ENCODE measurements at regions not wholly inside any gene's neighbourhood (a gene's known extent, or its start where the extent isn't known, plus 50 kb on each side); places are given as distances from the start of the nearest gene placed in this dataset.
A peak's percentile ranks its signal among the peaks of the same experiment; 100 is the strongest.

DNA sequence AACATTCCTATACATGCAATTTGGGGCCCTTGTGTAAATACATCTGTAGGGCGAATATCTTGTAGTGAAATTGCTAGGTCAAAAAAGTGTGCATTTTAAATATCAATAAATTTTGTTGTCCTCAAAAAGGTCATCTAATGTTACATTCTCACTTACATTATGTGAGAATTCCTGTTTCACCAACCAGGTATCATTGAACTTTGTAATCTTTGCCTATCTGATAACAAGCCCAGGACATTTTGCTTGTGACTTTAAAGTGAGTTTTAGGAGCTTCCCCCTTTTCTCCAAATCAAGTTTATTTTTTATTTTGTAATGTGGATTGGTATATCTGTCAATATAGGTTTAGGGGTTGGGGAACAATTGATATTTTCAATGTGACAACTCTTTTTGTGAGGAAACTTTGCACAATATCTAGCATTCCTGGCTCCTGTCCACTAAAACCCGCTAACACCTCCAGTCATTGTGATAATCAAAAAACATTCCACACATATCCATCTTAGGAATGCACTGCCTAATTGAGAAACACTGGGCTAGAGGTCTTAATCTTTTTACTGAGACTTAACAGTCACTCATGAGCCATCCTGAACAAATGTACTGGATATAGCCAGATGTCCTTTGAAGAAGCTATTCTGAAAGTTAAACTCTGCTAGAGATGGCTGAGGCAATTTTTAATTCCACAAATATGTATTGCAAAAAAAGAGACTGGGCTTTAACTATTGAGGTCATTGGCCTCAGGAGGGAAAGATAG is 72.5 kb upstream of the SLC1A1 start:
- no peaks in the 10 kb centered on the region for H3K36me3 ChIP-seq (ENCODE audit: control insufficient read depth, insufficient read depth, low read length)
- no peak overlapping the region for H3K4me3 ChIP-seq (ENCODE audit: low read length)
- 75% methylated on average over 1 of the region's 2 CpGs for WGBS (ENCODE audit: insufficient coverage, low lambda C conversion rate)
- H3K9me3 ChIP-seq (ENCODE audit: control insufficient read depth, low read depth, low read length): no peaks in the 10 kb centered on the region
- H3K4me1 ChIP-seq (ENCODE audit: control insufficient read depth, insufficient read depth, low read length): no peaks in the 10 kb centered on the region
- DNase-seq: no peak
- H3K27ac ChIP-seq (ENCODE audit: low read length): no peak overlapping the region
- no peaks in the 10 kb centered on the region for H3K27me3 ChIP-seq (ENCODE audit: control insufficient read depth, insufficient read depth, low read length)

- H3K4me3 ChIP-seq (ENCODE audit: low read length): no peak overlapping the region
- no peak overlapping the region for H3K27ac ChIP-seq (ENCODE audit: low read length)
- H3K4me1 ChIP-seq (ENCODE audit: control insufficient read depth, insufficient read depth, low read length): no peaks in the 10 kb centered on the region
- no peak for DNase-seq
- no peaks in the 10 kb centered on the region for H3K9me3 ChIP-seq (ENCODE audit: control insufficient read depth, low read depth, low read length)
- H3K27me3 ChIP-seq (ENCODE audit: control insufficient read depth, insufficient read depth, low read length): no peaks in the 10 kb centered on the region
- WGBS (ENCODE audit: insufficient coverage, low lambda C conversion rate): no CpG with 5 or more reads among the region's 1 CpG
- H3K36me3 ChIP-seq (ENCODE audit: control insufficient read depth, insufficient read depth, low read length): no peaks in the 10 kb centered on the region
Measured at GRCh38 chr9:4416467-4416866, 73.8 kb upstream of the SLC1A1 start.

DNA sequence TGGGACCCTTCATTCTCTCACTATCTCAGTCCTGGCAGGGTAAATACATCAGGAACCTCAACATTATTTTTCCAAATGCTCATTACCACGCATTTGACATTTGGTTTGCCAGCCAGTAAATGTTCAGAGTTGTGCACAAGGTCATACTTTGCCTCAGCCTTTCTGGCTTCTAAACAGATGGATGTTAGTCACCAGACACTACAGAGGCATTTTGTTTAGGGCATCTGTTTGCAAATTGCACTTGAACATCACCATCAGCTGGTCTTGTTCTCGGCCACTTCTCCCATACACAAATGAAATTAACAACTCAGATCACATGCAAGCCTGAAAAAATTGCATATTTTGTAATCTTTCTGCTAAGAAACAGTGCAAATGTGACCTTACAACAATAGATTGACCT is 75.0 kb upstream of the SLC1A1 start:
- no peaks in the 10 kb centered on the region for H3K27me3 ChIP-seq (ENCODE audit: control insufficient read depth, insufficient read depth, low read length)
- WGBS (ENCODE audit: insufficient coverage, low lambda C conversion rate): no CpG with 5 or more reads among the region's 2 CpGs

DNA sequence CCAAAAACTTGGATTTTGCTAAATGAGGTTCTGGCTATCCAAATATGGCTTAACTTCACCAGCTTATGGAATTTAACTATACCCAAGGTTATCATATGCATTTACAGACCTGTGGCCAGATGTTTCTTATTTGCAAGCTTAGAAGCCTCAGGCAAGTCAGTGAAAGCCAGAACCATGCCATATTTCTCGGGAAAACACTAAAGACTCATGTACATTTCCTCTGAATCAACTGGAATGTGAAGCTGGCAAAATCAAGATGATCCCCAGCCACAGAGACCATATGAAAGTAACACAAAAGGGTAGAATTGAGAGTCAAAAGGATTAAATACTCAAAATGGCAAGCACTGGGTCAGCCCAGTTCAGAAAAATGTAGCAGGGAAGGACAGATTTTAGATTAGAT is 76.4 kb upstream of the SLC1A1 start:
- no peak overlapping the region for H3K27ac ChIP-seq (ENCODE audit: low read length)
- DNase-seq: no peak
- no peaks in the 10 kb centered on the region for H3K9me3 ChIP-seq (ENCODE audit: control insufficient read depth, low read depth, low read length)
- no peaks in the 10 kb centered on the region for H3K36me3 ChIP-seq (ENCODE audit: control insufficient read depth, insufficient read depth, low read length)
- no peaks in the 10 kb centered on the region for H3K27me3 ChIP-seq (ENCODE audit: control insufficient read depth, insufficient read depth, low read length)
- no CpG with 5 or more reads among the region's 1 CpG for WGBS (ENCODE audit: insufficient coverage, low lambda C conversion rate)
- H3K4me3 ChIP-seq (ENCODE audit: low read length): no peak overlapping the region
- H3K4me1 ChIP-seq (ENCODE audit: control insufficient read depth, insufficient read depth, low read length): no peaks in the 10 kb centered on the region

More for the DNA sequence above, 75.0 kb upstream of the SLC1A1 start:
- no peak for DNase-seq
- no peaks in the 10 kb centered on the region for H3K36me3 ChIP-seq (ENCODE audit: control insufficient read depth, insufficient read depth, low read length)
- H3K27ac ChIP-seq (ENCODE audit: low read length): no peak overlapping the region
- no peaks in the 10 kb centered on the region for H3K4me1 ChIP-seq (ENCODE audit: control insufficient read depth, insufficient read depth, low read length)
- H3K4me3 ChIP-seq (ENCODE audit: low read length): no peak overlapping the region
- no peaks in the 10 kb centered on the region for H3K9me3 ChIP-seq (ENCODE audit: control insufficient read depth, low read depth, low read length)

- no peak overlapping the region for H3K4me3 ChIP-seq (ENCODE audit: low read length)
- H3K36me3 ChIP-seq (ENCODE audit: control insufficient read depth, insufficient read depth, low read length): no peaks in the 10 kb centered on the region
- H3K27ac ChIP-seq (ENCODE audit: low read length): no peak overlapping the region
- H3K4me1 ChIP-seq (ENCODE audit: control insufficient read depth, insufficient read depth, low read length): no peaks in the 10 kb centered on the region
- DNase-seq: no peak
- H3K27me3 ChIP-seq (ENCODE audit: control insufficient read depth, insufficient read depth, low read length): no peaks in the 10 kb centered on the region
- no peaks in the 10 kb centered on the region for H3K9me3 ChIP-seq (ENCODE audit: control insufficient read depth, low read depth, low read length)
- 50% methylated on average over 1 of the region's 3 CpGs for WGBS (ENCODE audit: insufficient coverage, low lambda C conversion rate)
Measured at GRCh38 chr9:4404156-4404555, 86.1 kb upstream of the SLC1A1 start.

DNA sequence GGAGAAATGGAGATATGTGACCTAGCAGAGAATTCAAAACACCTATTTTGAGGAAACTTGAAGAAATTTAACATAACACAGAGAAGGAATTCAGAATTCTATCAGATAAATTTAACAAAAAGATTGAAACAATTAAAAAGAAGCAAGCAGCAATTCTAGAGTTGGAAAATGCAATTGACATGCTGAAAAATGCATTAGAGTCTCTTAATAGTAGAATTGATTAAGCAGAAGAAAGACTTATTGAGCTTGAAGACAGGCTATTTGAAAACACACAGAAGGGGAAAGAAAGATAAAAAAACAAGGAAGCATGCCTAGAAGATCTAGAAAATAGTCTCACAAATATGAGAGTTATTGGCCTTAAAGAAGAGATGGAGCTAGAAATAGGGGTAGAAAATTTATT is 87.8 kb upstream of the SLC1A1 start:
- H3K9me3 ChIP-seq (ENCODE audit: control insufficient read depth, low read depth, low read length): no peaks in the 10 kb centered on the region
- no peak overlapping the region for H3K27ac ChIP-seq (ENCODE audit: low read length)
- H3K4me3 ChIP-seq (ENCODE audit: low read length): no peak overlapping the region
- H3K27me3 ChIP-seq (ENCODE audit: control insufficient read depth, insufficient read depth, low read length): no peaks in the 10 kb centered on the region
- H3K36me3 ChIP-seq (ENCODE audit: control insufficient read depth, insufficient read depth, low read length): no peaks in the 10 kb centered on the region
- DNase-seq: no peak
- H3K4me1 ChIP-seq (ENCODE audit: control insufficient read depth, insufficient read depth, low read length): no peaks in the 10 kb centered on the region

DNA sequence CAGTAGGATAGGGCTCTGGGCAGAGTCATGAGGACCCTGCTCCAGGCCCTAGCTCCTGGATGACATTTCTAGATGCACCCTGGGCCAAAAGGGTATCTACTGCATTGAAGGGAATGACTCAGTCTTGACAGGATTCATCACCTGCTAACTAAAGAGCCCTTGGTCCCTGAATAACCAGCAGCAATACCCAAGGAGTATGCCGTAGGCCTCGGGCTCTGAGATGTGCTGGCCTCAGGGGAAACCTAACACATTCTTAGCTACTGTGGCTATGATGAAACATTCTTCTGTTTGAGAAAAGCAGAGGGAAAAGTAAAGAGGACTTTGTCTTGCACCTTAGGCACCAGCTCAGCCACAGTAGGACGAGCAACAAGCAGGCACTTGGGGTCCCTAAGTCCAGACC is 89.5 kb upstream of the SLC1A1 start:
- DNase-seq: peak in 1 of 2 donors; percentile 16
- Histone ChIP-seq H3K36me3 (ENCODE audit: control insufficient read depth, insufficient read depth, low read length) (no peaks in the 10 kb centered on the region), H3K4me1 (ENCODE audit: control insufficient read depth, insufficient read depth, low read length) (no peaks in the 10 kb centered on the region), H3K4me3 (ENCODE audit: low read length) (no peak overlapping the region), H3K27ac (ENCODE audit: low read length) (no peak overlapping the region), H3K27me3 (ENCODE audit: control insufficient read depth, insufficient read depth, low read length) (no peaks in the 10 kb centered on the region), H3K9me3 (ENCODE audit: control insufficient read depth, low read depth, low read length) (no peaks in the 10 kb centered on the region)
- WGBS (ENCODE audit: insufficient coverage, low lambda C conversion rate): no CpG with 5 or more reads among the region's 3 CpGs

DNA sequence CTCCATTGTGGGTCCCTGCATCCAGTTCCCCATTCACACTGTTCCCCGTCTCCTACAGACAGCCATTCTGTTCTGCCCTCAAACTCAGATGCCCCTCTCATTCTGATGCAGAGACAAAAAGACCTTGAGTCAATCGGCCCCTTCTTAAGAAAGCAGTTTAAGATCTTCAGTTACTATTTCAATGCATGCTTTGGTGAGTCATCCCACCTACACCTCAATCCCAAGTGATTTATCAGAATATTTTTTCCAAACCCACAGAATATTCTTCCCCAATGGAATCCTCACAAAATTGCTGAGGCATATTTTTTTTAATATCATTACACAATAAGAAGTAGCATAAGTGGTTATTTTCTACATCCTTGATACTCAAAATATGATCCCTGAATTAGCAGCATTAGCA is 92.4 kb upstream of the SLC1A1 start:
- H3K27me3 ChIP-seq (ENCODE audit: control insufficient read depth, insufficient read depth, low read length): no peaks in the 10 kb centered on the region
- no peak overlapping the region for H3K27ac ChIP-seq (ENCODE audit: low read length)
- no peak for DNase-seq
- H3K4me1 ChIP-seq (ENCODE audit: control insufficient read depth, insufficient read depth, low read length): no peaks in the 10 kb centered on the region
- H3K36me3 ChIP-seq (ENCODE audit: control insufficient read depth, insufficient read depth, low read length): no peaks in the 10 kb centered on the region
- H3K4me3 ChIP-seq (ENCODE audit: low read length): no peak overlapping the region
- no peaks in the 10 kb centered on the region for H3K9me3 ChIP-seq (ENCODE audit: control insufficient read depth, low read depth, low read length)
- 92% methylated on average over 2 of the region's 2 CpGs for whole genome bisulfite sequencing (ENCODE audit: insufficient coverage, low lambda C conversion rate)

DNA sequence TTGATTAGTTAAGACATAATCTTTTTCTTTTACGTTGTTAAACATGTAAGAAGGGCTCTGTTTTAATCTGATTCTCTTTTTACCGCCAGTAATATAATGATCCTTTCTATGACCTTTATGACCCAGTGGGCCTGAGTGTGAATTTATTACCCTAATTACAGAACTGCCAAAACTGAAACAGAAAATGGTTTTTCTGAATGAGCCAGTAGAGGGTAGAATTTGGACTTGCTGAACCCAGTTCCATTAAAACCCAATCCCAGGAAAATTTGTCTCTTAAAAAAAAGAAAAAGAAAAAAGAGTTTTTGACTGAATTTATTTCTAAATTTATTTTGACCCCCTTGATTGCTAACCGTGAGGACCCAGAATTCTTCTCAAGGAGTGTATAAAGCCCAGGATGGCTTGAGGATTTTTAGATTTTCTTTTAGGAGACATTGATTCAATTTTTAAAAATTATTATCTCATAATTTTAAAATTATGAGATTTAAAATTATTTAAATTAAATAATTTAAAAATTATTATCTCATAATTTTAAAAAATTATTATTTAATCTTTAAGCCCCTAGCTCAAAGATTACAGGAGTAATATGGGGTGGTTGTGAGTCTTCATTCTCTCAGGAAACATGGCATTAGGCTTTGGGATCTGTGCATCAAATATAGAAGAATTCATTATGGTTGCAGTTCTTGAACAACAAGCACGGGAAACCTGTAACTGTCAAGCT is 94.1 kb upstream of the GLIS3 start:
- Histone ChIP-seq H3K4me1 (ENCODE audit: control insufficient read depth, insufficient read depth, low read length) (no peaks in the 10 kb centered on the region), H3K27me3 (ENCODE audit: control insufficient read depth, insufficient read depth, low read length) (no peaks in the 10 kb centered on the region), H3K4me3 (ENCODE audit: low read length) (no peak overlapping the region), H3K27ac (ENCODE audit: low read length) (no peak overlapping the region), H3K9me3 (ENCODE audit: control insufficient read depth, low read depth, low read length) (no peaks in the 10 kb centered on the region), H3K36me3 (ENCODE audit: control insufficient read depth, insufficient read depth, low read length) (no peaks in the 10 kb centered on the region)
- no peak for DNase-seq
- 72% methylated on average over 4 of the region's 4 CpGs for WGBS (ENCODE audit: insufficient coverage, low lambda C conversion rate)

- DNase-seq: no peak
- Histone ChIP-seq H3K27me3 (ENCODE audit: control insufficient read depth, insufficient read depth, low read length) (no peaks in the 10 kb centered on the region), H3K27ac (ENCODE audit: low read length) (no peak overlapping the region), H3K4me3 (ENCODE audit: low read length) (no peak overlapping the region), H3K36me3 (ENCODE audit: control insufficient read depth, insufficient read depth, low read length) (no peaks in the 10 kb centered on the region), H3K9me3 (ENCODE audit: control insufficient read depth, low read depth, low read length) (no peaks in the 10 kb centered on the region), H3K4me1 (ENCODE audit: control insufficient read depth, insufficient read depth, low read length) (no peaks in the 10 kb centered on the region)
- WGBS (ENCODE audit: insufficient coverage, low lambda C conversion rate): 82% methylated on average over 3 of the region's 4 CpGs
Measured at GRCh38 chr9:4389755-4390154, 89.9 kb upstream of the GLIS3 start.

DNA sequence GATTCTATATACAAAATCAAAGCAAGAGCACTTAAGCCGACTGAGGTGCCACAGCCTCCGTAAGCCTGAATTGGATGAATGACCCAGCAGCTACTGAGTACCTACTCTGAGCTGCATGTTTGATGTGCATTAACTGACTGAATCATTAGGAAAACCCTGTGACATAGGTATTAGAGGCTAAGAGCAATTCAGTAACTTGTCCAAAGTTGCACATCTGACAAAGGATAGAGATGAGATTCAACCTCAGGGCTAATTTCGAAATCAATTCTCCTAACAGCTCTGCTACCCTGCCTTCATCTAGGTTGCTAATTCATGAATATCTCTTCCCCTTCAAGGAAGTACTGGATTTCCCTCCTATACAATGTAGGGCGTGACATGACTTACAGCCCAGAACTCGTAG is 89.1 kb upstream of the GLIS3 start:
- Histone ChIP-seq H3K27me3 (ENCODE audit: control insufficient read depth, insufficient read depth, low read length) (no peaks in the 10 kb centered on the region), H3K36me3 (ENCODE audit: control insufficient read depth, insufficient read depth, low read length) (no peaks in the 10 kb centered on the region), H3K4me1 (ENCODE audit: control insufficient read depth, insufficient read depth, low read length) (no peaks in the 10 kb centered on the region), H3K9me3 (ENCODE audit: control insufficient read depth, low read depth, low read length) (no peaks in the 10 kb centered on the region), H3K27ac (ENCODE audit: low read length) (no peak overlapping the region), H3K4me3 (ENCODE audit: low read length) (no peak overlapping the region)
- no peak for DNase-seq
- WGBS (ENCODE audit: insufficient coverage, low lambda C conversion rate): no CpG with 5 or more reads among the region's 5 CpGs

Measured in large intestine (tissue), 3 donors.